Thoracic aorta (tissue), 2 donors: ENCODE measurements at regions not wholly inside any gene's neighbourhood (a gene's known extent, or its start where the extent isn't known, plus 50 kb on each side); places are given as distances from the start of the nearest gene placed in this dataset.

Experiments
- ATAC-seq: fragments of 150-250 bp; one replicate; pipeline ENCODE4 v1.8.0; 2017; ENCODE audit warnings: low read depth; ENCODE audit not compliant: insufficient number of reproducible peaks, low FRiP score
- DNase-seq: peaks from one replicate; pipeline ENCODE4 v3.0.0-alpha.2; 2020; ENCODE audit warnings: low spot score
- H3K27ac ChIP-seq, 2 donors: fragments of 200-600 bp; sonication (generic); 1 replicate in 1 of 2; 2 replicates in 1 of 2; pipeline ENCODE4 v1.5.1; 2016; ENCODE audit warnings: mild to moderate bottlenecking in 2 of 2, moderate library complexity in 2 of 2
- H3K27me3 ChIP-seq: fragments of 200-600 bp; sonication (generic); replicated peaks from 2 replicates; pipeline ENCODE4 v1.6.0; 2016; ENCODE audit warnings: mild to moderate bottlenecking; ENCODE audit not compliant: insufficient read depth
- H3K36me3 ChIP-seq: fragments of 200-600 bp; sonication (generic); one replicate; pipeline ENCODE4 v1.5.1; 2016
- H3K4me1 ChIP-seq, 2 donors: fragments of 200-600 bp; sonication (generic); 1 replicate in 1 of 2; 2 replicates in 1 of 2; pipeline versions ENCODE4 v1.5.1 to v1.6.0; 2016; ENCODE audit warnings: low read depth in 2 of 2, mild to moderate bottlenecking in 1 of 2; ENCODE audit not compliant: control insufficient read depth in 1 of 2
- H3K4me3 ChIP-seq: fragments of 200-600 bp; sonication (generic); 2 replicates; pipeline ENCODE4 v1.5.1; 2016; ENCODE audit warnings: mild to moderate bottlenecking
- H3K9me3 ChIP-seq: fragments of 200-600 bp; sonication (generic); 2 replicates; pipeline ENCODE4 v1.5.1; 2016
- TF ChIP-seq, protein P1 (sequence below): fragments of 200-600 bp; sonication (generic); IDR thresholded peaks from one replicate; pipeline ENCODE4 v1.5.1; 2019; ENCODE audit warnings: antibody characterized with exemption

DNA sequence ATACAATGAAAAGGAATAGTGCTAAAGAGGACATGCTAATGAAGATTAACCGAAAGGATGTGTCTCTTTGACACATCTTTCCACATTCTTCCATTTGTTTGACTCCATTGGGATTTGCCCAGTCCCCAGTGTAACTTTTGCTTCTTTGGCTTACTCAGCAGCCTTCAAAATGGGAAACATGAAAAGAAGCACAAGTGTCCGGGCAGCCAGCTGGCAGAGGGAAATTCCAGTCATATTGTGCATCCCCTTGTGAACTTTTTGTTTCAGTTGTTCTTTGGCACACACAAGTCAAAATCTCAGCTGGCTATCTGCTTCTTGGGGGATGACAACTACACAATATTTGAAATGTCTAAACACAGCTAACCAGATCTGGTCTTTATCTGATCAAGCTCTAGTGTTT is 157.4 kb downstream of the OGFRL1 start:
- no peak overlapping the region for H3K27ac ChIP-seq
- H3K36me3 ChIP-seq: no peaks in the 10 kb centered on the region
- TF ChIP-seq, protein P1, sequence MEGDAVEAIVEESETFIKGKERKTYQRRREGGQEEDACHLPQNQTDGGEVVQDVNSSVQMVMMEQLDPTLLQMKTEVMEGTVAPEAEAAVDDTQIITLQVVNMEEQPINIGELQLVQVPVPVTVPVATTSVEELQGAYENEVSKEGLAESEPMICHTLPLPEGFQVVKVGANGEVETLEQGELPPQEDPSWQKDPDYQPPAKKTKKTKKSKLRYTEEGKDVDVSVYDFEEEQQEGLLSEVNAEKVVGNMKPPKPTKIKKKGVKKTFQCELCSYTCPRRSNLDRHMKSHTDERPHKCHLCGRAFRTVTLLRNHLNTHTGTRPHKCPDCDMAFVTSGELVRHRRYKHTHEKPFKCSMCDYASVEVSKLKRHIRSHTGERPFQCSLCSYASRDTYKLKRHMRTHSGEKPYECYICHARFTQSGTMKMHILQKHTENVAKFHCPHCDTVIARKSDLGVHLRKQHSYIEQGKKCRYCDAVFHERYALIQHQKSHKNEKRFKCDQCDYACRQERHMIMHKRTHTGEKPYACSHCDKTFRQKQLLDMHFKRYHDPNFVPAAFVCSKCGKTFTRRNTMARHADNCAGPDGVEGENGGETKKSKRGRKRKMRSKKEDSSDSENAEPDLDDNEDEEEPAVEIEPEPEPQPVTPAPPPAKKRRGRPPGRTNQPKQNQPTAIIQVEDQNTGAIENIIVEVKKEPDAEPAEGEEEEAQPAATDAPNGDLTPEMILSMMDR: no peak
- no peaks in the 10 kb centered on the region for H3K9me3 ChIP-seq
- no peaks in the 10 kb centered on the region for H3K27me3 ChIP-seq
- no peak overlapping the region for H3K4me3 ChIP-seq
- H3K4me1 ChIP-seq: no peaks in the 10 kb centered on the region
- DNase-seq (no peak), ATAC-seq (no peak)

DNA sequence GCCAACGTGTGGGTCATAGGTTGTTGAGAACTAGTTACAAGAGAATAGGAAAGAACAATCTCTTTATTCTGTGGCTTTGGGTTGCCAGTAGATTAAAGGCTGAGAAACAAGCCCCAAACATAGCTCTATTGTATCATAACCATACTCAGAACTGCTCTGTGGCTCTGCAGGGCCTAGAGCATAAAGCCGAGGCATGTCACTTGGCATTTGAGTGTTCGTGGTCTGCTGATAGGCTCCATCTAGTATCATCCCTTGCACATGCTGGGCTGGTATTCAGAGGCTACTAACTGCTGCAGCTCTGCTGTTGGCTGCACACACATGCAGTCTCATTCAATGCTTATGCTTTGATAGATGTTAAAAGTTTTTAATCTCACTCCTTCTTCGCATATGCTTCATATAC is 157.9 kb downstream of the OGFRL1 start:
- no peaks in the 10 kb centered on the region for H3K36me3 ChIP-seq
- DNase-seq: no peak
- no peak for ATAC-seq
- no peaks in the 10 kb centered on the region for H3K9me3 ChIP-seq
- no peaks in the 10 kb centered on the region for H3K27me3 ChIP-seq
- no peaks in the 10 kb centered on the region for H3K4me1 ChIP-seq
- no peak overlapping the region for H3K4me3 ChIP-seq
- H3K27ac ChIP-seq: no peak overlapping the region
- TF ChIP-seq, protein P1: no peak

DNA sequence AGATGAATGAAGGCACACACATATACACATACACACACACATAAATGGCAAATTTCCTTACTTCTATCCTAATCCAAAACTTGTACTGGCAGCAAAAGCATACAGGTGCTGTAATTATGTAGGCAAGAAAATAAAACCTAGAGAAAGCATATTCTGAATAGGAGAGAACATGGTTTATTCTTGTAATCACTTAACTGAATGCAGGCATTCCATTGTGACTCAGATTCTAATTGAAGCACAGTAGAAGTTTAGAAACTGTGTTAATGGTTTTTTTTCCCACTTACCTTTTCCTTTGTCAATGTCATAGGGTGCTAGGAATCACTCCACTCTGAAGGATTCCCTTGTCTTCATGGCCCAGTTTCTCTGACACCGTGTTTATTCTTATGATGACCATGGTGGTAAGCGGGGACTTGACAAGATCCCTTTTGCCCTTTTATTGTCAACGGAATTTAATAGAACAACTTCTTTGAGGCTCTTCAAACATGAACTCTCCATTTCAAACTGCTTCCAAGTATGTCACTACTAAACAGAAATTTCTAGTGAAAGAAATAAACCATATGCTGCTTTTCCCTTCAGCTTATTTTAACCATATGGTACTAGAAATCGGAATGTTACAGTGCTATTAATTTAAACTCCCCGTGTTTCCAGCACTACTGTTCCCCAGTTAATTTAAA is 164.2 kb downstream of the OGFRL1 start:
- H3K4me1 ChIP-seq: no peaks in the 10 kb centered on the region
- TF ChIP-seq, protein P1: no peak
- no peaks in the 10 kb centered on the region for H3K27me3 ChIP-seq
- ATAC-seq (no peak), DNase-seq (no peak)
- no peak overlapping the region for H3K27ac ChIP-seq
- no peaks in the 10 kb centered on the region for H3K36me3 ChIP-seq
- no peaks in the 10 kb centered on the region for H3K9me3 ChIP-seq
- H3K4me3 ChIP-seq: no peak overlapping the region

DNA sequence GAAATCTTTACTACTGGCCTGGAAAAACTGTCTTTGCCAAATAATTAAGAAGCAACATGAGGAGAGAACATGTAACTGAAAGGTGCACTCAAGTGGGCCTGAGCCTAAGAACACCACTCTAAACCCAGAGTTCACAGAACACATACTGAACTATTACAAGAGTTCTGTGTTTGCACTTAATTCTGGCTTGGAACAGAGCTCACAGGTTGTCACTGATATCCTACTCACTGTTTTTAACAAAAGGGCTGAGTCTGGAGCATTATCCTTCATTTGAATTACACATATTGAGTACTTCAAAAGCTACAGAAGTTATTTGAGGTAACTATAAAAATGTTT is 164.7 kb downstream of the OGFRL1 start:
- TF ChIP-seq, protein P1: no peak
- DNase-seq (no peak), ATAC-seq (no peak)
- Histone ChIP-seq H3K27ac (no peak overlapping the region), H3K27me3 (no peaks in the 10 kb centered on the region), H3K4me1 (no peaks in the 10 kb centered on the region), H3K36me3 (no peaks in the 10 kb centered on the region), H3K4me3 (no peak overlapping the region), H3K9me3 (no peaks in the 10 kb centered on the region)

DNA sequence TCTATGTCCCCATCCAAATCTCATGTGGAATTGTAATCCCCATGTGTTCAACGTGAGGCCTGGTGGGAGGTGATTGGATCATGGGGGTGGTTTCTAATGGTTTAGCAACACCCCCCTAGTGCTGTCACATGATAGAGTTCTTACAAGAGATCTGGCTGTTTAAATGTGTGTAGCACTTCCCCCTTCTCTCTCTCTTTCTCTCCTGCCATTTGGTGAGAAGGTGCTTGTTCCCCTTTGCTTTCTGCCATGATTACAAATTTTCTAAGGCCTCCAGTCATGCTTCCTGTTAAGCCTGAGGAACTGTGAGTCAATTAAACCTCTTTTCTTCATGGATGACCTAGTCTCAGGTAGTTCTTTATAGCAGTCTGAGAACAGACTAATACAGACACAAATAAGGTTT is 165.4 kb downstream of the OGFRL1 start:
- ATAC-seq: no peak

More for the DNA sequence above, 165.4 kb downstream of the OGFRL1 start:
- Histone ChIP-seq H3K36me3 (no peaks in the 10 kb centered on the region), H3K9me3 (no peaks in the 10 kb centered on the region), H3K4me3 (no peak overlapping the region), H3K4me1 (no peaks in the 10 kb centered on the region), H3K27me3 (no peaks in the 10 kb centered on the region), H3K27ac (no peak overlapping the region)
- TF ChIP-seq, protein P1: no peak
- no peak for DNase-seq
